Mucosa of rectum (tissue), 2 donors: ENCODE measurements at regions not wholly inside any gene's neighbourhood (a gene's known extent, or its start where the extent isn't known, plus 50 kb on each side); places are given as distances from the start of the nearest gene placed in this dataset.

Experiments used
- H3K27ac ChIP-seq, 2 donors: one replicate each; pipeline ENCODE4 v1.7.0; 2013; ENCODE audit warnings: inconsistent platforms in 2 of 2, low read depth in 2 of 2, low read length in 2 of 2
- H3K27me3 ChIP-seq, 2 donors: one replicate each; pipeline ENCODE4 v1.7.0; 2013; ENCODE audit warnings: low read length in 2 of 2; ENCODE audit not compliant: control insufficient read depth in 2 of 2, insufficient read depth in 2 of 2
- H3K36me3 ChIP-seq, 2 donors: one replicate each; pipeline ENCODE4 v1.7.0; 2013; ENCODE audit warnings: low read length in 2 of 2; ENCODE audit not compliant: control insufficient read depth in 2 of 2, insufficient read depth in 2 of 2
- H3K4me1 ChIP-seq, 2 donors: one replicate each; pipeline ENCODE4 v1.7.0; 2013; ENCODE audit warnings: low read length in 2 of 2, mild to moderate bottlenecking in 1 of 2; ENCODE audit not compliant: control insufficient read depth in 2 of 2, insufficient read depth in 2 of 2
- H3K4me3 ChIP-seq, 2 donors: one replicate each; pipeline ENCODE4 v1.7.0; 2013; ENCODE audit warnings: low read length in 2 of 2
- H3K9ac ChIP-seq, 2 donors: one replicate each; pipeline ENCODE4 v1.7.0; 2013; ENCODE audit warnings: low read length in 2 of 2, low read depth in 1 of 2, mild to moderate bottlenecking in 1 of 2
- H3K9me3 ChIP-seq, 2 donors: one replicate each; pipeline ENCODE4 v1.7.0; 2013; ENCODE audit warnings: low read length in 2 of 2; ENCODE audit not compliant: control insufficient read depth in 2 of 2
- donor health status: healthy.
- donor health status: Normal muscosa, but diverticular disease.

- no peak overlapping the region for H3K4me3 ChIP-seq
- no peaks in the 10 kb centered on the region for H3K27me3 ChIP-seq
- no peak overlapping the region for H3K27ac ChIP-seq
- no peaks in the 10 kb centered on the region for H3K9me3 ChIP-seq
- H3K9ac ChIP-seq = no peak overlapping the region
- no peaks in the 10 kb centered on the region for H3K36me3 ChIP-seq
- H3K4me1 ChIP-seq = no peaks in the 10 kb centered on the region
Observed at GRCh38 chr21:22955559-22955958, 1957.3 kb downstream of the NCAM2 start.

GRCh38 chr21:22961258-22961657, 1963.0 kb downstream of the NCAM2 start:
- Histone ChIP-seq H3K4me3 (no peak overlapping the region), H3K4me1 (no peaks in the 10 kb centered on the region), H3K27me3 (no peaks in the 10 kb centered on the region), H3K36me3 (no peaks in the 10 kb centered on the region), H3K9me3 (no peaks in the 10 kb centered on the region), H3K9ac (no peak overlapping the region), H3K27ac (no peak overlapping the region)

GRCh38 chr21:22965455-22966135, 1967.4 kb downstream of the NCAM2 start:
- no peaks in the 10 kb centered on the region for H3K4me1 ChIP-seq
- H3K4me3 ChIP-seq = no peak overlapping the region
- H3K9ac ChIP-seq = no peak overlapping the region
- no peaks in the 10 kb centered on the region for H3K9me3 ChIP-seq
- H3K27me3 ChIP-seq = no peaks in the 10 kb centered on the region
- no peaks in the 10 kb centered on the region for H3K36me3 ChIP-seq
- H3K27ac ChIP-seq = no peak overlapping the region

- H3K27ac ChIP-seq = no peak overlapping the region
- H3K9me3 ChIP-seq = peaks cover 3 to 5% of the 10 kb centered on the region in 2 donors
- no peak overlapping the region for H3K9ac ChIP-seq
- no peaks in the 10 kb centered on the region for H3K4me1 ChIP-seq
- no peaks in the 10 kb centered on the region for H3K27me3 ChIP-seq
- H3K4me3 ChIP-seq = no peak overlapping the region
- no peaks in the 10 kb centered on the region for H3K36me3 ChIP-seq
Observed at GRCh38 chr21:22981819-22982218, 1983.6 kb downstream of the NCAM2 start.

GRCh38 chr21:22993144-22993543, 1994.9 kb downstream of the NCAM2 start:
- no peaks in the 10 kb centered on the region for H3K36me3 ChIP-seq
- no peak overlapping the region for H3K27ac ChIP-seq
- no peak overlapping the region for H3K9ac ChIP-seq
- H3K9me3 ChIP-seq = no peaks in the 10 kb centered on the region
- no peaks in the 10 kb centered on the region for H3K4me1 ChIP-seq
- H3K4me3 ChIP-seq = no peak overlapping the region
- H3K27me3 ChIP-seq = no peaks in the 10 kb centered on the region

GRCh38 chr21:22993822-22994574, 1995.8 kb downstream of the NCAM2 start:
- H3K4me1 ChIP-seq = no peaks in the 10 kb centered on the region
- no peak overlapping the region for H3K9ac ChIP-seq
- no peak overlapping the region for H3K4me3 ChIP-seq
- no peaks in the 10 kb centered on the region for H3K9me3 ChIP-seq
- H3K36me3 ChIP-seq = no peaks in the 10 kb centered on the region
- no peaks in the 10 kb centered on the region for H3K27me3 ChIP-seq
- H3K27ac ChIP-seq = no peak overlapping the region

GRCh38 chr21:23003951-23004350, 2005.7 kb downstream of the NCAM2 start:
- Histone ChIP-seq H3K9ac (no peak overlapping the region), H3K4me3 (no peak overlapping the region), H3K27ac (no peak overlapping the region), H3K4me1 (no peaks in the 10 kb centered on the region), H3K27me3 (no peaks in the 10 kb centered on the region), H3K9me3 (peaks cover 0 to 7% of the 10 kb centered on the region in 2 donors), H3K36me3 (no peaks in the 10 kb centered on the region)

- Histone ChIP-seq H3K9me3 (peaks cover 0 to 3% of the 10 kb centered on the region in 2 donors), H3K9ac (no peak overlapping the region)
Observed at GRCh38 chr21:23008601-23009202, 2010.5 kb downstream of the NCAM2 start.

GRCh38 chr21:23009360-23009759, 2011.2 kb downstream of the NCAM2 start:
- Histone ChIP-seq H3K27ac (no peak overlapping the region), H3K9ac (no peak overlapping the region), H3K4me1 (no peaks in the 10 kb centered on the region), H3K27me3 (no peaks in the 10 kb centered on the region), H3K4me3 (no peak overlapping the region), H3K36me3 (no peaks in the 10 kb centered on the region), H3K9me3 (peaks cover 0 to 2% of the 10 kb centered on the region in 2 donors)

More at GRCh38 chr21:23008601-23009202, 2010.5 kb downstream of the NCAM2 start:
- no peaks in the 10 kb centered on the region for H3K4me1 ChIP-seq
- H3K4me3 ChIP-seq = no peak overlapping the region
- no peaks in the 10 kb centered on the region for H3K36me3 ChIP-seq
- H3K27ac ChIP-seq = no peak overlapping the region
- no peaks in the 10 kb centered on the region for H3K27me3 ChIP-seq

GRCh38 chr21:23014021-23014420, 2015.8 kb downstream of the NCAM2 start:
- H3K4me1 ChIP-seq = no peaks in the 10 kb centered on the region
- H3K27ac ChIP-seq = no peak overlapping the region
- no peaks in the 10 kb centered on the region for H3K36me3 ChIP-seq
- peaks cover 0 to 4% of the 10 kb centered on the region in 2 donors for H3K9me3 ChIP-seq
- no peaks in the 10 kb centered on the region for H3K27me3 ChIP-seq
- no peak overlapping the region for H3K4me3 ChIP-seq
- no peak overlapping the region for H3K9ac ChIP-seq
